ENCODE measurements at regions not wholly inside any gene's neighbourhood (a gene's known extent, or its start where the extent isn't known, plus 50 kb on each side); places are given as distances from the start of the nearest gene placed in this dataset.

DNA sequence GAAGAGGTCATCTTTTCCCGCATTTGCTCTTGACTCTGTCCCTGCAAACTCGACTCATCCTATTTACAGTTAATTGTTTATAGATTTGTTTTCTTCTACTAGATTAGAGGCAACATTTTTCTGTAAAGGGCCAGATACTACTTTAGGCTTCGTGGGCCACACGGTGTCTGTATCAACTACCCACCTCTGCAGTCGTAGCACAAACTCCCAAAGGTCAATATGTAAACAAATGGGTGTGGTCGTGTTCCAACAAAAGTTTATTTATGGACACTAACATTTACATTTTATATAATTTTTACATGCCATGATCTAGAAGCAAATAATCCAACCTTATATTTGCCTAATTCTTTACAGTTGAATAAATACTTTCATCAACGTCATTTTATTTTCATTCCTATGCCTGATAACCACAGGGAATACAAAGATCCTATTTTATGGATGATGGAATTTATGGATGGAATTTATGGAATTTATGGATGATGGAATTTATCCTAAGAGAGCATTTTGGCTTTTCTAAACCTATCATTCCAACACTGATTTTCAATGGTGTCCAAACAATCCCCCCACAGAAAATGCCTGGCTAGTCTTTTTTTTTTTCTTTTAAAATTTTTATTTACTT, 232.8 kb downstream of the MYLK4 start:
- TF ChIP-seq GATA3 (IDR thresholded peaks at IDR 0.05; ENCODE audit: low read depth, low read length) = no peak
- TF ChIP-seq GATA2 (IDR thresholded peaks at IDR 0.05; ENCODE audit: low read depth, low read length) = no peak
